HepG2 (cell line): ENCODE measurements at regions not wholly inside any gene's neighbourhood (a gene's known extent, or its start where the extent isn't known, plus 50 kb on each side); places are given as distances from the start of the nearest gene placed in this dataset.

Experiments used
- TF ChIP-seq, protein P1 (sequence below): sonication (generic); formaldehyde crosslinking; IDR thresholded peaks from 2 replicates; pipeline ENCODE4 v1.5.1; 2020; ENCODE audit warnings: missing genetic modification reagents, mild to moderate bottlenecking, borderline replicate concordance
- TF ChIP-seq, protein P2 (sequence below): sonication (generic); formaldehyde crosslinking; IDR thresholded peaks from 2 replicates; pipeline ENCODE4 v1.5.1; 2020; ENCODE audit warnings: mild to moderate bottlenecking, missing genetic modification reagents

DNA sequence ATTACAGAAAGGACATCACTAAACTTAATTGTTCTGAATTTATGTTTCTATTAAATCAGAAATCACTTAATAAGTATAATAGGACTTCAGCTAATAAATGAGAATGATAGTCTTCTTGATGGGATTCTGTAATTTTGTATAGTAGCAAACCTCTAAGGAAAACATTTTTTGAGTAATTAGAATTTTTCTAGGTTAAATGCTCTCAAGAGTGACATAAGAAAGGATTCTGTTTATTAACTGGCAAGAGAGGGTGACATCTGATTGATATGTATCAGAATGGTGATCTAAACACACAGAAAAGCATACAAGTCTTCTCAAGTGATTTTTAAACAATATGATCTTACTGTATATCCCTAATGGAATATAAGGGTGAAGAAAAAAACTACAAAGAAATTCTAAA lies 1597.7 kb upstream of the PRR20A start:
- TF ChIP-seq, protein P1, sequence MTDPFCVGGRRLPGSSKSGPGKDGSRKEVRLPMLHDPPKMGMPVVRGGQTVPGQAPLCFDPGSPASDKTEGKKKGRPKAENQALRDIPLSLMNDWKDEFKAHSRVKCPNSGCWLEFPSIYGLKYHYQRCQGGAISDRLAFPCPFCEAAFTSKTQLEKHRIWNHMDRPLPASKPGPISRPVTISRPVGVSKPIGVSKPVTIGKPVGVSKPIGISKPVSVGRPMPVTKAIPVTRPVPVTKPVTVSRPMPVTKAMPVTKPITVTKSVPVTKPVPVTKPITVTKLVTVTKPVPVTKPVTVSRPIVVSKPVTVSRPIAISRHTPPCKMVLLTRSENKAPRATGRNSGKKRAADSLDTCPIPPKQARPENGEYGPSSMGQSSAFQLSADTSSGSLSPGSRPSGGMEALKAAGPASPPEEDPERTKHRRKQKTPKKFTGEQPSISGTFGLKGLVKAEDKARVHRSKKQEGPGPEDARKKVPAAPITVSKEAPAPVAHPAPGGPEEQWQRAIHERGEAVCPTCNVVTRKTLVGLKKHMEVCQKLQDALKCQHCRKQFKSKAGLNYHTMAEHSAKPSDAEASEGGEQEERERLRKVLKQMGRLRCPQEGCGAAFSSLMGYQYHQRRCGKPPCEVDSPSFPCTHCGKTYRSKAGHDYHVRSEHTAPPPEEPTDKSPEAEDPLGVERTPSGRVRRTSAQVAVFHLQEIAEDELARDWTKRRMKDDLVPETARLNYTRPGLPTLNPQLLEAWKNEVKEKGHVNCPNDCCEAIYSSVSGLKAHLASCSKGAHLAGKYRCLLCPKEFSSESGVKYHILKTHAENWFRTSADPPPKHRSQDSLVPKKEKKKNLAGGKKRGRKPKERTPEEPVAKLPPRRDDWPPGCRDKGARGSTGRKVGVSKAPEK = no peak
- TF ChIP-seq, protein P2, sequence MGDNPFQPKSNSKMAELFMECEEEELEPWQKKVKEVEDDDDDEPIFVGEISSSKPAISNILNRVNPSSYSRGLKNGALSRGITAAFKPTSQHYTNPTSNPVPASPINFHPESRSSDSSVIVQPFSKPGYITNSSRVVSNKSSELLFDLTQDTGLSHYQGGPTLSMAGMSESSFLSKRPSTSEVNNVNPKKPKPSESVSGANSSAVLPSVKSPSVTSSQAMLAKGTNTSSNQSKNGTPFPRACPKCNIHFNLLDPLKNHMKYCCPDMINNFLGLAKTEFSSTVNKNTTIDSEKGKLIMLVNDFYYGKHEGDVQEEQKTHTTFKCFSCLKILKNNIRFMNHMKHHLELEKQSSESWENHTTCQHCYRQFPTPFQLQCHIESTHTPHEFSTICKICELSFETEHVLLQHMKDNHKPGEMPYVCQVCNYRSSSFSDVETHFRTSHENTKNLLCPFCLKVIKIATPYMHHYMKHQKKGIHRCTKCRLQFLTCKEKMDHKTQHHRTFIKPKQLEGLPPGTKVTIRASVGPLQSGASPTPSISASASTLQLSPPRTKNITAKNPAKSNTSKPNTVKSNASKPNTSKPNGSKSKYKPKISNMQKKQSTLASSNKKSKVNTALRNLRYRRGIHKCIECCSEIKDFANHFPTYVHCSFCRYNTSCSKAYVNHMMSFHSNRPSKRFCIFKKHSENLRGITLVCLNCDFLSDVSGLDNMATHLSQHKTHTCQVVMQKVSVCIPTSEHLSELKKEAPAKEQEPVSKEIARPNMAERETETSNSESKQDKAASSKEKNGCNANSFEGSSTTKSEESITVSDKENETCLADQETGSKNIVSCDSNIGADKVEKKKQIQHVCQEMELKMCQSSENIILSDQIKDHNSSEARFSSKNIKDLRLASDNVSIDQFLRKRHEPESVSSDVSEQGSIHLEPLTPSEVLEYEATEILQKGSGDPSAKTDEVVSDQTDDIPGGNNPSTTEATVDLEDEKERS (CRISPR knock-in tag) = no peak
